Stomach (tissue), 8 donors: ENCODE measurements at regions not wholly inside any gene's neighbourhood (a gene's known extent, or its start where the extent isn't known, plus 50 kb on each side); places are given as distances from the start of the nearest gene placed in this dataset.

ENCODE experiments used
- DNase-seq, 2 donors: peaks; one replicate each; pipeline versions ENCODE4 v3.0.0 to v3.0.0-alpha.2; 2013 to 2019
- H3K27ac ChIP-seq, 5 donors: fragments of 200-600 bp in 4 of 5; sonication (generic) in 4 of 5; one replicate each; pipeline ENCODE4 v1.5.1; 2013 to 2019; ENCODE audit warnings: mild to moderate bottlenecking in 1 of 5, moderate library complexity in 1 of 5
- H3K27me3 ChIP-seq, 3 donors: fragments of 200-600 bp; sonication (generic); one replicate each; pipeline ENCODE4 v1.5.1; 2017 to 2019; ENCODE audit warnings: mixed run types in 1 of 3
- H3K36me3 ChIP-seq, 4 donors: fragments of 200-600 bp; sonication (generic); 1 replicate in 3 of 4; 2 replicates in 1 of 4; pipeline ENCODE4 v1.5.1; 2016 to 2019
- H3K4me1 ChIP-seq, 4 donors: fragments of 200-600 bp; sonication (generic); one replicate each; pipeline ENCODE4 v1.5.1; 2016 to 2019
- H3K4me3 ChIP-seq, 4 donors: fragments of 200-600 bp; sonication (generic) in 3 of 4; one replicate each; pipeline ENCODE4 v1.5.1; 2016 to 2019; ENCODE audit warnings: mild to moderate bottlenecking in 1 of 4
- H3K9me3 ChIP-seq, 4 donors: fragments of 200-600 bp; sonication (generic); one replicate each; pipeline ENCODE4 v1.5.1; 2016 to 2019
- EP300 ChIP-seq: sonication (generic); formaldehyde crosslinking; IDR thresholded peaks from one replicate; pipeline ENCODE4 v1.6.1; 2017; ENCODE audit warnings: antibody characterized with exemption
- POLR2A ChIP-seq, 4 donors: fragments of 450-650 bp; IDR thresholded peaks; one replicate each; pipeline ENCODE4 v1.6.1; 2016; ENCODE audit warnings: antibody characterized with exemption in 4 of 4, control low read depth in 2 of 4, mild to moderate bottlenecking in 1 of 4, moderate library complexity in 1 of 4
- POLR2AphosphoS5 ChIP-seq, 3 donors: sonication (generic); formaldehyde crosslinking; IDR thresholded peaks; one replicate each; pipeline ENCODE4 v1.6.1; 2016; ENCODE audit warnings: antibody characterized with exemption in 3 of 3
- WGBS, 5 donors: extraction: QIAGEN DNeasy Blood & Tissue Kit in 3 of 5; methylation state at CpG; one replicate each; pipeline versions ENCODE4 v1.1.5 to v1.1.7; 2013 to 2018; 5-methylcytosine and 5-hydroxymethylcytosine counted together
- intact Hi-C: fragments of 100-400 bp; cut with DNase I; formaldehyde crosslinking; loops from one replicate; pipeline ENCODE4 v1.15.1; 2023; ENCODE audit warnings: low total_unique reads
- TF ChIP-seq, protein P1 (sequence below), 7 experiments: fragments of 450-650 bp in 4 of 7; fragments of 200-600 bp in 3 of 7; sonication (generic) in 3 of 7; IDR thresholded peaks; one replicate each; pipeline ENCODE4 v1.5.1; 2016 to 2019; ENCODE audit warnings: antibody characterized with exemption in 7 of 7, control low read depth in 2 of 7, mild to moderate bottlenecking in 1 of 7
- donor health status: healthy with polysubstance abuse.
- donor health status: Bipolar disorder and iron deficiency.
- donor health status: healthy.

DNA sequence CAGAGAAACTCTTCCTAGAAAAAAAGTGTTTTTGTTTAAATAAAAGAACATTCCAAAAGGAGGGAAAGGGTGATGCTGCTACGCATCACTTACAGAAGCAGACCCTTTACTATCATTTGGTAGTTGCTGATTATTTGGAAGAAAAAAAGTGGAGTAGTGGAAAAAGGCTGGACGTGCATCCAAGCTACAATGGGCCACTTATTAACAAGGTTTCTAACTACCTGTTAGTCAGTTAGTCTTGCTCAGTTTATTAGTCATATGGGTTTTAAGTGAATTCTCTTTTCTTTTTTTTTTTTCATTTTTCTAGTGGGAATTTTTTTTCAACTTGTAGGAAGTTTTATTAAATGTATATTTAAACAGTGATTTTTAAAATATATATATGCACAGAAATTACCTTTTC, 866.0 kb downstream of the MCTP2 start:
- intact Hi-C loops = no loop called here
- 74 to 85% (median 83%) methylated on average over 2 of the region's 2 CpGs for WGBS, 5 donors
- DNase-seq = no peak
- Histone ChIP-seq H3K4me3 (no peak overlapping the region), H3K36me3 (no peaks in the 10 kb centered on the region), H3K27me3 (no peaks in the 10 kb centered on the region), H3K27ac (no peak overlapping the region), H3K9me3 (no peaks in the 10 kb centered on the region), H3K4me1 (no peaks in the 10 kb centered on the region)
- TF ChIP-seq POLR2A (IDR thresholded peaks at IDR 0.05) (no peak), EP300 (no peak), POLR2AphosphoS5 (IDR thresholded peaks at IDR 0.05) (no peak)
- TF ChIP-seq, protein P1, sequence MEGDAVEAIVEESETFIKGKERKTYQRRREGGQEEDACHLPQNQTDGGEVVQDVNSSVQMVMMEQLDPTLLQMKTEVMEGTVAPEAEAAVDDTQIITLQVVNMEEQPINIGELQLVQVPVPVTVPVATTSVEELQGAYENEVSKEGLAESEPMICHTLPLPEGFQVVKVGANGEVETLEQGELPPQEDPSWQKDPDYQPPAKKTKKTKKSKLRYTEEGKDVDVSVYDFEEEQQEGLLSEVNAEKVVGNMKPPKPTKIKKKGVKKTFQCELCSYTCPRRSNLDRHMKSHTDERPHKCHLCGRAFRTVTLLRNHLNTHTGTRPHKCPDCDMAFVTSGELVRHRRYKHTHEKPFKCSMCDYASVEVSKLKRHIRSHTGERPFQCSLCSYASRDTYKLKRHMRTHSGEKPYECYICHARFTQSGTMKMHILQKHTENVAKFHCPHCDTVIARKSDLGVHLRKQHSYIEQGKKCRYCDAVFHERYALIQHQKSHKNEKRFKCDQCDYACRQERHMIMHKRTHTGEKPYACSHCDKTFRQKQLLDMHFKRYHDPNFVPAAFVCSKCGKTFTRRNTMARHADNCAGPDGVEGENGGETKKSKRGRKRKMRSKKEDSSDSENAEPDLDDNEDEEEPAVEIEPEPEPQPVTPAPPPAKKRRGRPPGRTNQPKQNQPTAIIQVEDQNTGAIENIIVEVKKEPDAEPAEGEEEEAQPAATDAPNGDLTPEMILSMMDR (IDR thresholded peaks at IDR 0.05) = no peak

DNA sequence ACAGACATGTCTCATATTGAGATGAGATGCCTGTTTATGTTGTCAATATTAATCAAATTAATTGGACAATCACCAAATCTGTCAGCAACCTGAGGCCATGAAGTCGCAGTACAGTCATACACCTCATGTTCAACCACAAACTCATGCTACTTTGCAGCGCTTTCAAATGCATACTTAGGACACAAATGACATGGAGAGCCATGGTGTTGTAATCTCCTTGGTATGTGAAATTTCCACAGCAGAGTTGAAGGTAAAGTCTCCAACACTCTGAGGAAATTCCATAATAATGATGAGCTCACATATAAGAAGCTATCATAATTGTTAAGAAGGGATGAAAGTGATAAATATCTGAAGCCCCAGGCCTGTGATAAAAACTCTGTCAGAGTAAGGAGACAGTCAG, 873.9 kb downstream of the MCTP2 start:
- no peak overlapping the region for H3K27ac ChIP-seq

DNA sequence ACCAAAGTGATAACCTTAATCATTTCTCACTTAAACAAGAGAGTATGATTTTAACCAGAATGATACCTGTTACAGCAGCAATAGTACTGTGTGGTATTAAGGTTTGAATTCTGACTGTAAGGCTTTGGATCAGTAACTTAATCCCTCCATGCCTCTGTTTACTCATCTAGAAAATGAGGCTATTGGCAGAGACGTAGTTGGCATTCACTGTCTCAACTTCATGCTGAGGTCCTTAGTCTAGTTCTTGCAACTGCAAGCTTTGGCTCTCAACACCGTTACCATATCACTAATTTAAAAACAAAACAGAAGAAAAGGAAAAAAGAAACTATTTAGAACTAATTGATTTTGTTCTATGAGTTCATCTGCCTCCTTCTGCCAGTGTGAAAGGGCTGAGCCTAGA, 875.4 kb downstream of the MCTP2 start:
- H3K27me3 ChIP-seq = no peaks in the 10 kb centered on the region
- no peaks in the 10 kb centered on the region for H3K9me3 ChIP-seq
- TF ChIP-seq POLR2A (IDR thresholded peaks at IDR 0.05) = no peak
- no peak for TF ChIP-seq POLR2AphosphoS5 (IDR thresholded peaks at IDR 0.05)
- TF ChIP-seq EP300 = no peak
- TF ChIP-seq, protein P1 (IDR thresholded peaks at IDR 0.05) = no peak
- no peaks in the 10 kb centered on the region for H3K4me1 ChIP-seq
- no peak overlapping the region for H3K4me3 ChIP-seq
- WGBS, 5 donors = 59 to 80% (median 69%) methylated on average over 2 of the region's 2 CpGs
- no peaks in the 10 kb centered on the region for H3K36me3 ChIP-seq
- no peak for DNase-seq
- no peak overlapping the region for H3K27ac ChIP-seq
- intact Hi-C loops = no loop called here

More for the DNA sequence above, 873.9 kb downstream of the MCTP2 start:
- TF ChIP-seq, protein P1 (IDR thresholded peaks at IDR 0.05) = no peak
- TF ChIP-seq POLR2AphosphoS5 (IDR thresholded peaks at IDR 0.05) = no peak
- TF ChIP-seq POLR2A (IDR thresholded peaks at IDR 0.05) = no peak
- TF ChIP-seq EP300 = no peak
- 88 to 94% (median 90%) methylated on average over 2 of the region's 2 CpGs for WGBS, 5 donors
- Histone ChIP-seq H3K36me3 (no peaks in the 10 kb centered on the region), H3K27me3 (no peaks in the 10 kb centered on the region), H3K9me3 (no peaks in the 10 kb centered on the region), H3K4me1 (no peaks in the 10 kb centered on the region), H3K4me3 (no peak overlapping the region)
- DNase-seq = no peak
- intact Hi-C loops = no loop called here

DNA sequence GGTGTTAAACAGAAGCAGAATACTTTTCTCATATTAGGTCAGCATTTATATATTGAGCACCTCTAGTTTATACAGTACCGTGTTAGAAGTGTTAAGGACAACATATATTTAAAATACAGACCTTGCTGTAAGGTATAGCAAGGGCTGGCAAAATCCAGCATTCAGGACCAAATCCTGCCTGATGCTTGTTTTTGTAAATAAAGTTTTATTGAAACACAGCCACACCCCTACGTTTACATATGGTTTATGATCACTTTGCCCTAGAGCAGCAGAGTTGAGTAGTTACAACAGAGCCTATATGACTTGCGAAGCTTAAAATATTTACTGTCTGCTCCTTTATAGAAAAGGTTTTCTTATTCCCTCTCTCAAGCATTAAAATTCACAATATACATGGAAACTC, 877.3 kb downstream of the MCTP2 start:
- Histone ChIP-seq H3K4me1 (no peaks in the 10 kb centered on the region), H3K4me3 (no peak overlapping the region), H3K36me3 (no peaks in the 10 kb centered on the region), H3K27me3 (no peaks in the 10 kb centered on the region), H3K9me3 (no peaks in the 10 kb centered on the region), H3K27ac (no peak overlapping the region)
- intact Hi-C loops = no loop called here
- DNase-seq = no peak
- TF ChIP-seq, protein P1 (IDR thresholded peaks at IDR 0.05) = no peak
- TF ChIP-seq POLR2AphosphoS5 (IDR thresholded peaks at IDR 0.05) (no peak), POLR2A (IDR thresholded peaks at IDR 0.05) (no peak), EP300 (no peak)
- 82 to 86% (median 85%) methylated on average over 3 of the region's 3 CpGs for WGBS, 5 donors
